Activated CD8-positive, alpha-beta memory T cell treated with anti-CD3 and anti-CD28 coated beads for 24 hours (primary cell): ENCODE measurements at regions not wholly inside any gene's neighbourhood (a gene's known extent, or its start where the extent isn't known, plus 50 kb on each side); places are given as distances from the start of the nearest gene placed in this dataset.
"Not testable (repeated sequence)": the region's sequence is repeated elsewhere in the genome, so short reads cannot be mapped to it uniquely, and the experiment has no call there.

Source experiments
- DNase-seq: peaks from one replicate; pipeline ENCODE4 v3.0.0-alpha.2; 2020

GRCh38 chr1:146317785-146318184, 89.0 kb upstream of the NOTCH2NLA start:
- not testable (repeated sequence) for DNase-seq

- not testable (repeated sequence) for DNase-seq
Observed at GRCh38 chr1:146314449-146315246, 85.8 kb upstream of the NOTCH2NLA start.

- not testable (repeated sequence) for DNase-seq
Observed at GRCh38 chr1:146310579-146310978, 81.8 kb upstream of the NOTCH2NLA start.

GRCh38 chr1:146309427-146309826, 80.6 kb upstream of the NOTCH2NLA start:
- DNase-seq: not testable (repeated sequence)

GRCh38 chr1:146308892-146309291, 80.1 kb upstream of the NOTCH2NLA start:
- DNase-seq: not testable (repeated sequence)

- not testable (repeated sequence) for DNase-seq
Observed at GRCh38 chr1:146308152-146308551, 79.3 kb upstream of the NOTCH2NLA start.

- DNase-seq: not testable (repeated sequence)
Observed at GRCh38 chr1:146307632-146308031, 78.8 kb upstream of the NOTCH2NLA start.

- not testable (repeated sequence) for DNase-seq
Observed at GRCh38 chr1:146306651-146307050, 77.8 kb upstream of the NOTCH2NLA start.

GRCh38 chr1:146305442-146305841, 76.6 kb upstream of the NOTCH2NLA start:
- not testable (repeated sequence) for DNase-seq

- not testable (repeated sequence) for DNase-seq
Observed at GRCh38 chr1:146298575-146298897, 69.7 kb upstream of the NOTCH2NLA start.

- not testable (repeated sequence) for DNase-seq
Observed at GRCh38 chr1:146297781-146298574, 69.2 kb upstream of the NOTCH2NLA start.

- DNase-seq: not testable (repeated sequence)
Observed at GRCh38 chr1:146292940-146293936, 64.4 kb upstream of the NOTCH2NLA start.

- not testable (repeated sequence) for DNase-seq
Observed at GRCh38 chr1:146292424-146292823, 63.6 kb upstream of the NOTCH2NLA start.

GRCh38 chr1:146287881-146288280, 59.1 kb upstream of the NOTCH2NLA start:
- DNase-seq: not testable (repeated sequence)

GRCh38 chr1:146284760-146285159, 55.9 kb upstream of the NOTCH2NLA start:
- not testable (repeated sequence) for DNase-seq

- not testable (repeated sequence) for DNase-seq
Observed at GRCh38 chr1:146283527-146283880, 54.7 kb upstream of the NOTCH2NLA start.

GRCh38 chr1:146282807-146283526, 54.1 kb upstream of the NOTCH2NLA start:
- not testable (repeated sequence) for DNase-seq

GRCh38 chr1:146281522-146281921, 52.7 kb upstream of the NOTCH2NLA start:
- DNase-seq: not testable (repeated sequence)

- DNase-seq: not testable (repeated sequence)
Observed at GRCh38 chr1:146278758-146279157, 49.9 kb upstream of the NOTCH2NLA start.
